ENCODE measurements at regions not wholly inside any gene's neighbourhood (a gene's known extent, or its start where the extent isn't known, plus 50 kb on each side); places are given as distances from the start of the nearest gene placed in this dataset.

- TF ChIP-seq CTCF (IDR thresholded peaks at IDR 0.05; ENCODE audit: borderline replicate concordance, extremely low read depth, low read length, poor library complexity, severe bottlenecking): no peak
- TF ChIP-seq EZH2 (IDR thresholded peaks at IDR 0.05; ENCODE audit: borderline replicate concordance, low read depth, low read length, severe bottlenecking): no peak
These were observed 138.3 kb upstream of the AKIRIN2 start for GRCh38 chr6:87840324-87840723.

Data from DND-41 (cell line).